HFFc6 (cell line): ENCODE measurements at regions not wholly inside any gene's neighbourhood (a gene's known extent, or its start where the extent isn't known, plus 50 kb on each side); places are given as distances from the start of the nearest gene placed in this dataset.

Source experiments
- DNase-seq: peaks from one replicate; pipeline ENCODE4 v3.0.0-alpha.2; 2018
- H3K27ac Mint-ChIP-seq: 2 replicates; pipeline ENCODE4 v1.8.0; 2020; ENCODE audit warnings: mild to moderate bottlenecking, mixed read lengths
- H3K27me3 Mint-ChIP-seq: 2 replicates; pipeline ENCODE4 v1.8.0; 2021; ENCODE audit warnings: mild to moderate bottlenecking, moderate library complexity, mixed read lengths; ENCODE audit not compliant: insufficient read depth
- H3K36me3 Mint-ChIP-seq: 2 replicates; pipeline ENCODE4 v1.8.0; 2021; ENCODE audit warnings: low read depth, mixed read lengths
- H3K4me1 Mint-ChIP-seq: 2 replicates; pipeline ENCODE4 v1.8.0; 2020; ENCODE audit warnings: low read depth, mixed read lengths
- H3K4me3 Mint-ChIP-seq: 2 replicates; pipeline ENCODE4 v1.8.0; 2020; ENCODE audit warnings: mild to moderate bottlenecking, moderate library complexity, mixed read lengths
- H3K9me3 Mint-ChIP-seq: 2 replicates; pipeline ENCODE4 v1.8.0; 2020; ENCODE audit warnings: mild to moderate bottlenecking, mixed read lengths
- TF ChIP-seq, protein P1 (sequence below): fragments of 200-600 bp; sonication (generic); IDR thresholded peaks from 2 replicates; pipeline ENCODE4 v1.5.0; 2021; ENCODE audit warnings: antibody characterized with exemption, mild to moderate bottlenecking

DNA sequence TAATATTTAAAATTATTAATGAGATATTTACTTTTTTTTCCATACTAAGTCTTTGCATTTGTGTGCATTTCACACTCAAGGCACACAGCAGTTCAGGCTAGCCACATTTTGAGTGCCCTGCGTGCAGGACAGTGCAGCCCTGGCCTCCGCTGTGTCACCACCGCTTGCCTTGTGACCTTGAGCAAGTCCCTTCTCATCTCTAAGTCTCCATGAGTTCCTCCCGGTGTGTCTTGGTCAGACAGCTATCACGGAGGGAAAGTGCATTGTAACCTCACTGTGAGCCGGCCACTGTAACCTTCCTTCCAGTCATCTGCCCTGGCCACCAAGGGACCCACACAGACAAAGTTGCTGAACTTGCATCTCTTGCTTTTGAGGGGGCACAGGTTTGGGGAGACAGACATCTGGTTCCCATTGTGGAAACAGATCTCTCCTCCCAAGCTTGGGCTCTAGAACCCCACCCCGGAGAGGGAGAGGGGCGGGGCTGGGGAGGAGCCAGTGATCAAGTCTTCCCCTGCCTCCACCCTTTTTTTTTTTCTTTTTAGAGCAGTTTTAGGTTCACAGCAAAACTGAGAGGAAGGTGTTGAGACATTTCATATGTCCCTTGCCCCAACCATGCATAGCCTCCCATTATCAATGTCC lies 96.8 kb downstream of the C9orf50 start:
- Mint-ChIP-seq H3K27me3 (peaks cover 15% of the 10 kb centered on the region), H3K4me1 (peaks cover 5% of the 10 kb centered on the region; the same call in 1 of the 2 replicates), H3K27ac (no peak overlapping the region), H3K4me3 (no peak overlapping the region), H3K36me3 (peaks cover 15% of the 10 kb centered on the region), H3K9me3 (peaks cover 20% of the 10 kb centered on the region)
- DNase-seq, result no peak
- TF ChIP-seq, protein P1, sequence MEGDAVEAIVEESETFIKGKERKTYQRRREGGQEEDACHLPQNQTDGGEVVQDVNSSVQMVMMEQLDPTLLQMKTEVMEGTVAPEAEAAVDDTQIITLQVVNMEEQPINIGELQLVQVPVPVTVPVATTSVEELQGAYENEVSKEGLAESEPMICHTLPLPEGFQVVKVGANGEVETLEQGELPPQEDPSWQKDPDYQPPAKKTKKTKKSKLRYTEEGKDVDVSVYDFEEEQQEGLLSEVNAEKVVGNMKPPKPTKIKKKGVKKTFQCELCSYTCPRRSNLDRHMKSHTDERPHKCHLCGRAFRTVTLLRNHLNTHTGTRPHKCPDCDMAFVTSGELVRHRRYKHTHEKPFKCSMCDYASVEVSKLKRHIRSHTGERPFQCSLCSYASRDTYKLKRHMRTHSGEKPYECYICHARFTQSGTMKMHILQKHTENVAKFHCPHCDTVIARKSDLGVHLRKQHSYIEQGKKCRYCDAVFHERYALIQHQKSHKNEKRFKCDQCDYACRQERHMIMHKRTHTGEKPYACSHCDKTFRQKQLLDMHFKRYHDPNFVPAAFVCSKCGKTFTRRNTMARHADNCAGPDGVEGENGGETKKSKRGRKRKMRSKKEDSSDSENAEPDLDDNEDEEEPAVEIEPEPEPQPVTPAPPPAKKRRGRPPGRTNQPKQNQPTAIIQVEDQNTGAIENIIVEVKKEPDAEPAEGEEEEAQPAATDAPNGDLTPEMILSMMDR, result no peak

DNA sequence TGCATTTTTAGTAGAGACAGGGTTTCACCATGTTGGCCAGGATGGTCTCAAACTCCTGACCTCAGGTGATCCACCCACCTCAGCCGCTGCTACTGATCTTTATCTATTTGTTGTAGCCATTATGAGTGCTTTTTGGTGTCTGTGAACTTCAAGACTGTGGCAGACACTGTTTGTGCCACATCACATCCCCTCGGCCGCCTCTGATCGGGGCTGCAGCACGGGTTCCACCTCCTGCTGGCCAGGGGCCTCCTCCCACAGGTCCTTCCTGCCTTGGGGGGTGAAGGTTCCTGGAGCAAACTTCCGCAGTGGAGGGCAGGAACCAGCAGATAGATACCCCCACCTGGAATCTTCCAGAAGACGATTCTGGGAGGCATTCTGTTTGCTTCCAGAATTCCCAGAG lies 98.5 kb downstream of the C9orf50 start:
- no peak for DNase-seq
- H3K27me3 Mint-ChIP-seq, result peaks cover 18% of the 10 kb centered on the region
- H3K36me3 Mint-ChIP-seq, result peaks cover 5% of the 10 kb centered on the region
- peaks cover 21% of the 10 kb centered on the region for H3K9me3 Mint-ChIP-seq
- H3K4me1 Mint-ChIP-seq, result peaks cover 5% of the 10 kb centered on the region; the same call in 1 of the 2 replicates
- no peak overlapping the region for H3K4me3 Mint-ChIP-seq
- TF ChIP-seq, protein P1, result no peak
- no peak overlapping the region for H3K27ac Mint-ChIP-seq

DNA sequence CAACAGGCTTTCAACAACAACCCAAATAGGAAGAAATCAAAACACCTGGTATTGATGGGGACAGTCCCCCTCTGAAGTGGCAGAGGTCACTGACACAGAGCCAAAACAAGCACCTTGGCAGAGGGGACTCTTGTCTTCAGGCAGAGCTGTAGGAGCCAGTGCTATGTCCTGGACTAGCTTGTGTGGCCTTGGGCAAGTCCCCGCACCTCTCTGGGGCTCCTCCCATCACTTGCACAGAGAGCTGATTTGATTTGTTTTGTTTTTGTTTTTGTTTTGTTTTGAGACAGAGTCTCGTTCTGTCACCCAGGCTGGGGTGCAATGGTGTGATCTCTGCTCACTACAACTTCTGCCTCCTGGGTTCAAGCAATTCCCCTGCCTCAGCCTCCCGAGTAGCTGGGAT lies 100.8 kb downstream of the C9orf50 start:
- peaks cover 9% of the 10 kb centered on the region for H3K36me3 Mint-ChIP-seq
- H3K4me1 Mint-ChIP-seq, result peaks cover 5% of the 10 kb centered on the region; the same call in 1 of the 2 replicates
- DNase-seq, result no peak
- no peak overlapping the region for H3K4me3 Mint-ChIP-seq
- H3K27me3 Mint-ChIP-seq, result peaks cover 15% of the 10 kb centered on the region
- H3K27ac Mint-ChIP-seq, result no peak overlapping the region
- TF ChIP-seq, protein P1, result no peak
- H3K9me3 Mint-ChIP-seq, result peaks cover 24% of the 10 kb centered on the region

DNA sequence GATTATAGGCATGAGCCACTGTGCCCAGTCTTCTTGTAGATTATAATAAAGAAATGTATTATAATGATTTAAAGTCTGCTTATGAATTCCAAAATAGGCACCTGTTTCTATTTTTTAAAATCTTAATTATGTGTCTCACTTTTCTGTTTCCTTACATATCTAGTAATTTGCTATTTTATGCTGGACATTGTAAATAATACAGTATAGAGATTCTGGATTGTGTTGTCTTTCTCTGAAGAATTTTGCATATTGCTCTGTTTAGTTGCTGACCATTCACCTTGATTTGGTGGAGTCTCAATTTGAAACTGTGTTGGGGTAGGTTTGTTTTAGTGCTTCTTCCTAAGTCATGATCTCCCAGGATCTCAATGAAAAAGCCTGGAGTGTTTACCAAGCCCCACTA lies 102.8 kb downstream of the C9orf50 start:
- peaks cover 10% of the 10 kb centered on the region; the same call in 1 of the 2 replicates for H3K27me3 Mint-ChIP-seq
- TF ChIP-seq, protein P1, result no peak
- no peak overlapping the region for H3K4me3 Mint-ChIP-seq
- H3K9me3 Mint-ChIP-seq, result peaks cover 39% of the 10 kb centered on the region
- H3K4me1 Mint-ChIP-seq, result no peaks in the 10 kb centered on the region
- DNase-seq, result no peak
- peaks cover 19% of the 10 kb centered on the region for H3K36me3 Mint-ChIP-seq
- H3K27ac Mint-ChIP-seq, result no peak overlapping the region

DNA sequence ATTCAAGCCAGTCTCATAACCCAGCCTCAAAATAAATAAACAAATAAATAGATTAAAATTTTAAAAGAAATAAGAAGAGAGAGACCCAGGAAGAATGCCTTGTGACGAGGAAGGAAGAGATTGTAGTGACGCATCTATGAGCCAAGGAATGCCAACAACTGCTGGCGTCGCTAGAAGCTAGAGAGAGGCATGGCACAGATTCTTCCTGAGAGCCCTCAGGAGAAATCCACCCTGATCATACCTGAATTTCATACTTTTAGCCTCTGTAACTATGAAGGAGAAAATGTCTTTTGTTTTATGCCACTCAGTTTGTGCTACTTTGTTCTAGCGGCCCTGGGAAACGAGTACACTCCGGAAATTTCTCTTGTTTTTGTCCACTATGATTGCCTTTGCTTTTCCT lies 103.9 kb downstream of the C9orf50 start:
- DNase-seq, result no peak
- H3K4me1 Mint-ChIP-seq, result no peaks in the 10 kb centered on the region
- H3K4me3 Mint-ChIP-seq, result no peak overlapping the region
- TF ChIP-seq, protein P1, result no peak
- peaks cover 10% of the 10 kb centered on the region; the same call in 1 of the 2 replicates for H3K27me3 Mint-ChIP-seq
- peaks cover 27% of the 10 kb centered on the region for H3K36me3 Mint-ChIP-seq
- H3K27ac Mint-ChIP-seq, result no peak overlapping the region
- peaks cover 48% of the 10 kb centered on the region for H3K9me3 Mint-ChIP-seq
